Activated T-helper 2 cell treated with anti-CD3 and anti-CD28 coated beads, Interferon-gamma antibody, Interleukin-2, Interleukin-4, amounts not matched to agents 10 μg/mL and 5 μg/mL and 100 μg/mL, durations not matched to agents 14 hours and 24 hours and 36 hours (primary cell): ENCODE measurements at regions not wholly inside any gene's neighbourhood (a gene's known extent, or its start where the extent isn't known, plus 50 kb on each side); places are given as distances from the start of the nearest gene placed in this dataset.

Experiments used
- DNase-seq: peaks from one replicate; pipeline ENCODE4 v3.0.0; 2021; ENCODE audit warnings: low spot score
- H3K27ac Mint-ChIP-seq: one replicate; pipeline ENCODE4 v1.8.0; 2021; ENCODE audit warnings: mixed read lengths
- H3K27me3 Mint-ChIP-seq: one replicate; pipeline ENCODE4 v1.8.0; 2021; ENCODE audit warnings: low read depth, mixed read lengths
- H3K36me3 Mint-ChIP-seq: one replicate; pipeline ENCODE4 v1.8.0; 2021; ENCODE audit warnings: low read depth, mixed read lengths
- H3K4me1 Mint-ChIP-seq: one replicate; pipeline ENCODE4 v1.8.0; 2021; ENCODE audit warnings: low read depth, mixed read lengths
- H3K4me3 Mint-ChIP-seq: one replicate; pipeline ENCODE4 v1.8.0; 2021; ENCODE audit warnings: low read depth, mild to moderate bottlenecking, moderate library complexity, mixed read lengths
- H3K9me3 Mint-ChIP-seq: one replicate; pipeline ENCODE4 v1.8.0; 2021; ENCODE audit warnings: mixed read lengths
- intact Hi-C: fragments of 100-400 bp; cut with micrococcal nuclease; formaldehyde crosslinking; loops from one replicate; pipeline ENCODE4 v1.15.1; 2023

- intact Hi-C loops = no loop called here
- no peaks in the 10 kb centered on the region for H3K27me3 Mint-ChIP-seq
- peaks cover 11% of the 10 kb centered on the region for H3K4me1 Mint-ChIP-seq
- DNase-seq = no peak
- peaks cover 23% of the 10 kb centered on the region for H3K36me3 Mint-ChIP-seq
- H3K27ac Mint-ChIP-seq = no peak overlapping the region
- H3K9me3 Mint-ChIP-seq = peaks cover 11% of the 10 kb centered on the region
- H3K4me3 Mint-ChIP-seq = no peak overlapping the region
Measured at GRCh38 chr10:6305401-6306321, 102.9 kb downstream of the PFKFB3 start.

GRCh38 chr10:6306917-6307316, 104.2 kb downstream of the PFKFB3 start:
- Mint-ChIP-seq H3K27me3 (no peaks in the 10 kb centered on the region), H3K4me1 (peaks cover 14% of the 10 kb centered on the region), H3K36me3 (peaks cover 20% of the 10 kb centered on the region), H3K9me3 (peaks cover 8% of the 10 kb centered on the region), H3K27ac (no peak overlapping the region), H3K4me3 (no peak overlapping the region)
- no peak for DNase-seq
- intact Hi-C loops = no loop called here

- intact Hi-C loops = no loop called here
Measured at GRCh38 chr10:6309816-6310215, 107.1 kb downstream of the PFKFB3 start.

GRCh38 chr10:6310977-6311376, 108.2 kb downstream of the PFKFB3 start:
- Mint-ChIP-seq H3K9me3 (peaks cover 8% of the 10 kb centered on the region), H3K27ac (peak overlapping the region; percentile 9), H3K4me3 (no peak overlapping the region), H3K27me3 (no peaks in the 10 kb centered on the region), H3K36me3 (peaks cover 14% of the 10 kb centered on the region), H3K4me1 (peaks cover 10% of the 10 kb centered on the region)
- intact Hi-C loops = no loop called here
- DNase-seq = no peak

More at GRCh38 chr10:6309816-6310215, 107.1 kb downstream of the PFKFB3 start:
- no peak for DNase-seq
- H3K27me3 Mint-ChIP-seq = no peaks in the 10 kb centered on the region
- no peak overlapping the region for H3K27ac Mint-ChIP-seq
- peaks cover 8% of the 10 kb centered on the region for H3K9me3 Mint-ChIP-seq
- no peak overlapping the region for H3K4me3 Mint-ChIP-seq
- peaks cover 14% of the 10 kb centered on the region for H3K36me3 Mint-ChIP-seq
- peaks cover 10% of the 10 kb centered on the region for H3K4me1 Mint-ChIP-seq

GRCh38 chr10:6311700-6312330, 109.1 kb downstream of the PFKFB3 start:
- Mint-ChIP-seq H3K9me3 (peaks cover 6% of the 10 kb centered on the region), H3K27me3 (no peaks in the 10 kb centered on the region), H3K4me3 (no peak overlapping the region), H3K27ac (no peak overlapping the region), H3K36me3 (peaks cover 10% of the 10 kb centered on the region), H3K4me1 (peaks cover 10% of the 10 kb centered on the region)
- intact Hi-C loops = no loop called here
- DNase-seq = no peak

- Mint-ChIP-seq H3K36me3 (peaks cover 9% of the 10 kb centered on the region), H3K27me3 (no peaks in the 10 kb centered on the region), H3K9me3 (no peaks in the 10 kb centered on the region), H3K27ac (no peak overlapping the region), H3K4me3 (no peak overlapping the region), H3K4me1 (peaks cover 10% of the 10 kb centered on the region)
- DNase-seq = no peak
- intact Hi-C loops = no loop called here
Measured at GRCh38 chr10:6312636-6313035, 109.9 kb downstream of the PFKFB3 start.

- peaks cover 10% of the 10 kb centered on the region for H3K4me1 Mint-ChIP-seq
Measured at GRCh38 chr10:6313111-6313895, 110.6 kb downstream of the PFKFB3 start.

GRCh38 chr10:6314620-6315205, 112.0 kb downstream of the PFKFB3 start:
- H3K27me3 Mint-ChIP-seq = no peaks in the 10 kb centered on the region
- H3K36me3 Mint-ChIP-seq = peaks cover 12% of the 10 kb centered on the region
- intact Hi-C loops = no loop called here
- H3K9me3 Mint-ChIP-seq = no peaks in the 10 kb centered on the region
- H3K4me3 Mint-ChIP-seq = no peak overlapping the region
- no peak for DNase-seq
- peaks cover 10% of the 10 kb centered on the region for H3K4me1 Mint-ChIP-seq
- no peak overlapping the region for H3K27ac Mint-ChIP-seq

More at GRCh38 chr10:6313111-6313895, 110.6 kb downstream of the PFKFB3 start:
- Mint-ChIP-seq H3K4me3 (no peak overlapping the region), H3K27ac (no peak overlapping the region), H3K9me3 (no peaks in the 10 kb centered on the region), H3K36me3 (peaks cover 8% of the 10 kb centered on the region), H3K27me3 (no peaks in the 10 kb centered on the region)
- intact Hi-C loops = no loop called here
- DNase-seq = no peak

GRCh38 chr10:6319119-6319518, 116.4 kb downstream of the PFKFB3 start:
- Mint-ChIP-seq H3K36me3 (peaks cover 12% of the 10 kb centered on the region), H3K4me3 (no peak overlapping the region), H3K27me3 (no peaks in the 10 kb centered on the region), H3K9me3 (no peaks in the 10 kb centered on the region), H3K4me1 (peaks cover 4% of the 10 kb centered on the region), H3K27ac (no peak overlapping the region)
- no peak for DNase-seq
- intact Hi-C loops = no loop called here

GRCh38 chr10:6320320-6321010, 117.7 kb downstream of the PFKFB3 start:
- intact Hi-C loops = no loop called here
- Mint-ChIP-seq H3K9me3 (no peaks in the 10 kb centered on the region), H3K4me3 (no peak overlapping the region), H3K27me3 (no peaks in the 10 kb centered on the region), H3K27ac (no peak overlapping the region), H3K36me3 (peaks cover 12% of the 10 kb centered on the region), H3K4me1 (peaks cover 4% of the 10 kb centered on the region)
- DNase-seq = no peak

GRCh38 chr10:6321880-6322279, 119.1 kb downstream of the PFKFB3 start:
- no peaks in the 10 kb centered on the region for H3K9me3 Mint-ChIP-seq
- no peak for DNase-seq
- peaks cover 4% of the 10 kb centered on the region for H3K4me1 Mint-ChIP-seq
- H3K27ac Mint-ChIP-seq = no peak overlapping the region
- H3K4me3 Mint-ChIP-seq = no peak overlapping the region
- peaks cover 10% of the 10 kb centered on the region for H3K36me3 Mint-ChIP-seq
- intact Hi-C loops = no loop called here
- H3K27me3 Mint-ChIP-seq = no peaks in the 10 kb centered on the region

- Mint-ChIP-seq H3K27ac (no peak overlapping the region), H3K4me1 (peaks cover 4% of the 10 kb centered on the region), H3K36me3 (peaks cover 4% of the 10 kb centered on the region), H3K4me3 (no peak overlapping the region), H3K27me3 (no peaks in the 10 kb centered on the region), H3K9me3 (no peaks in the 10 kb centered on the region)
- DNase-seq = no peak
- intact Hi-C loops = no loop called here
Measured at GRCh38 chr10:6322805-6323204, 120.1 kb downstream of the PFKFB3 start.
